ENCODE measurements at regions not wholly inside any gene's neighbourhood (a gene's known extent, or its start where the extent isn't known, plus 50 kb on each side); places are given as distances from the start of the nearest gene placed in this dataset.
"Not testable (repeated sequence)": the region's sequence is repeated elsewhere in the genome, so short reads cannot be mapped to it uniquely, and the experiment has no call there.

DNA sequence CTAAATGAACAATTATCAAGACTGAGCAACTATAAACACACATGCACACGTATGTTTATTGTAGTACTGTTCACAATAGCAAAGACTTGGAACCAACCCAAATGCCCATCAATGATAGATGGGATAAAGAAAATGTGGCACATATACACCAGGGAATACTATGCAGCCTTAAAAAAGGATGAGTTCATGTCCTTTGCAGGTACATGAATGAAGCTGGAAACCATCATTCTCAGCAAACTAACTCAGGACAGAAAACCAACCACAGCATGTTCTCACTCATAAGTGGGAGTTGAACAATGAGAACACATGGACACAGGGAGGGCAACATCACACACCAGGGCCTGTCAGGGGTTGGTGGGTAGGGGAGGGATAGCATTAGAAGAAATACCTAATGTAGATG lies 445.4 kb downstream of the BCAT1 start:
- not testable (repeated sequence) for TF ChIP-seq CTCF (IDR thresholded peaks at IDR 0.05); EZH2 (IDR thresholded peaks at IDR 0.05; ENCODE audit: borderline replicate concordance, insufficient read depth, low read depth, low read length, poor library complexity, severe bottlenecking)
